Hippocampal formation (tissue), 2 donors: ENCODE measurements at regions not wholly inside any gene's neighbourhood (a gene's known extent, or its start where the extent isn't known, plus 50 kb on each side); places are given as distances from the start of the nearest gene placed in this dataset.
A peak's percentile ranks its signal among the peaks of the same experiment; 100 is the strongest.
"Not testable (repeated sequence)": the region's sequence is repeated elsewhere in the genome, so short reads cannot be mapped to it uniquely, and the experiment has no call there.

Experiments used
- DNase-seq, 2 donors: peaks; one replicate each; lab custom pipeline; 2025; lab: John Stamatoyannopoulos, UW

DNA sequence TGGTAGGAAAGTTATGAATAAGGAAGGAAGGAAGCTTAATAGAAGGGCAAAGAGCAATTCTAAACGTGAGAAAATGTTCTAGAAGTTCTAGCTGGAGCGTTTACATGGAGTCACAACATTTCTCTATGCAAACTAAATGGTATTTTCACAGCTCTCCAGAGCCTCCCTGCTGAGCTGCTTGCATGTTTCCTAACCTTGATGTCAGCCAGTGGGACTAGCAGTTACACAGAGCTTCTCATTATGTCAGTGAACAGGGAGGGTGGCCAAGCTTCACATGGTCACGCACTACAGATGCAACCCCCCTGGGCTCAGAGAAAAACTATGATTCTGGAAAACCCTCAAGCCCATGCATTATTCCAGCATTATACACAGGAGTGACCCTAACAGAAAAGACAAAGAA is 153.4 kb upstream of the CCDC150 start:
- peak; percentile 38 to 41 for DNase-seq

DNA sequence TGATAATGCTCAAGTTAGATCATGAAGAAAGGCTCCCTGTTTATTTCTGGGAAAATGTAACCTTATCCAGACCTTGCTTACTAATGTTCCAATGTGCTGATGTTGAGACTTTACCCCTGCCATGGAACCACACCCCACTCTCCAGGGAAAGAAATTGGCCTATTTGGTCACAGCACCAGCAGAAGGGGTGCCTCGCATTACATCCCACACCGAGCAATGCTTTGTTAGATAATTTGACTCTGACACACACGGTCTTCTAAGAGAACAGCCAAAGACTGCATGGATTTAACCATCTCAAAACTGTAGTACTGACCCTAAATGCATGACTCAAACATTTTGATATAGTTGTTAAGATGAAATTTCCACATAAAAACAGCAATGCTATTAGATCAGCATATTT is 152.1 kb upstream of the CCDC150 start:
- no peak for DNase-seq

GRCh38 chr2:196489371-196489770 is 150.1 kb upstream of the CCDC150 start:
- DNase-seq, result no peak

DNA sequence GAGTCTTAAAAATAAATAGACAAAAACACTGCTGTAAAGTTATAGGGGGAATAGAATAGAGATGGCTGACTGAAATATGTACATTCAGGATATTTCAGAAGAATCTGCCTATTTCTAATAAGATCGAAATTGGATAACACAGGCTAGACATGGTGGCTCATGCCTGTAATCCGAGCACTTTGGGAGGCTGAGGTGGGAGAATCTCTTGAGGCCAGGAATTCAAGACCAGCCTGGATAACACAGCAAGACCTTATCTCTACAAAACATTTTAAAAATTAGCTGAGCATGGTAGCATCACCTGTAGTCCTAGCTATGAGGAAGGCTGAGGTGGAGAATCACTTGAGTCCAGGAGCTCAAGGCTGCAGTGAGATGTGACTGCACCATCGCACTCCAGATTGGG is 146.6 kb upstream of the CCDC150 start:
- no peak for DNase-seq

- DNase-seq, result no peak
Observed at GRCh38 chr2:196498962-196499361, 140.6 kb upstream of the CCDC150 start.

DNA sequence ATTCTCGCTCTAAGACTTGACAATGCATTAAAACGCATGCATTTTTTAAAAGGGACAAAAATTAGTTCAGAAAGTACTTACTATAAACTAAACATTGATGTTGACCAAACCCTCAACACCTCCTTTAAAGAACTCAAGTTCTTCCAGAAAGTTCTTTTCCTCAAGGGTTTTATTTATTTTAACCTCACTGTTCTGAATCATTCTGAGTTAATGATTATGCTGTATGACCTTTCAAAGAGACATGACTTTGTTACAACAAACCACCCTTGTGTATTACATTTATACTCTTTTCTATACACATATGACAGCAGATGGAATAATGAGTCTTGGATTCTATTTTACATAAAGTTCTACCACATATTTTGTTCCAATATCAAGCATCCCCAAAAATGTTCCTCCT is 139.8 kb upstream of the CCDC150 start:
- no peak for DNase-seq

DNA sequence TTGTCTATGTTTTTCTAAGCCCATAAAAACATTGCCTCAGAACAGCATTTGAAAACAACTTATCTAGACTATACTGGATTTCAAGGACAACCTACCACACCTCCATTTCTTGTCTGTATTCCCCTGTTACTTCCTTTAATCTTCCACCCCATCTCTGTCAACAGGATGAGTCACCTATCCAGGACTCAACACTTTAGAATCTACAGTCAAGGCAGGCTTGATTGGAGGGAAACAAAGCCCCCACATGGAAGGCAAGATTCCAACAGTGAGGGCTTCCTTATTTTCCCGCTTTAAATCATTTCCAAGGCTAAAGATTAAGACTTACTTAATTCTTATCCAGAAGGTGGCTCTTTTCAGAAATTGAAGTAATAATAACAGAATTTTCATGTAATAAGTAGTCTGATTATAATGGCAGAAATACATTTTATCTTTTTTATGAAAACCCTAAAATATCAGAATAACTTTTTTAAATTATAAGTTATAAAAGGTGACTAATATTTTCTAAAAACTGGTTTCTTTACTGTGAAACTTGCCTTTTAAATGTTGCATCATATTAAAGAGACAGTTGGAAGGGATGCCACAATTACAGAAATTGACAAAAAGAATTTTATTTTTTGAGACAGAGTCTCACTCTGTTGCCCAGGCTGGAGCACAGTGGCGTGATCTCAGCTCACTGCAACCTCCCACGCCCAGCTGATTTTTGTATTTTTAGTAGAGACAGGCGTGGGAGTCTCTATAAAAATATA is 138.7 kb upstream of the CCDC150 start:
- no peak for DNase-seq

- DNase-seq, result no peak
Observed at GRCh38 chr2:196501836-196502235, 137.7 kb upstream of the CCDC150 start.

DNA sequence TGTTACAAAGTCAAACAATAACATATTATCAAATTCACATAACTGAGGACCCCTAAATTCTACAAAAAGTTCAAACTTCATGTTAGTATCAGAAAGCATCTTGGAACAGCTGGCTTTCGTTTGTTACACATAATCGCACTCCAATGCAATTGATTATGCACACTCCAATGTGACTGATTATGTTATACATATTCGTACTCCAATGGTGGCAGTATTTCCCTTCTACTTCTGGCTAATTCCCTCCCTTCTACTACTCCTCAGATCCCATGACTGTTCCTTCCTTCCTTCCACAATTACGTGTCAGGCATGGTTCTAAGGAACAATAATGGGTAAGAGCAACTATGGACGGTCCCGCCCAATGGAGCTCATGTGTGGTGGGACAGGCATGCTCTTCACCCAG is 137.1 kb upstream of the CCDC150 start:
- peak in 1 of 2 donors; percentile 20 for DNase-seq

DNA sequence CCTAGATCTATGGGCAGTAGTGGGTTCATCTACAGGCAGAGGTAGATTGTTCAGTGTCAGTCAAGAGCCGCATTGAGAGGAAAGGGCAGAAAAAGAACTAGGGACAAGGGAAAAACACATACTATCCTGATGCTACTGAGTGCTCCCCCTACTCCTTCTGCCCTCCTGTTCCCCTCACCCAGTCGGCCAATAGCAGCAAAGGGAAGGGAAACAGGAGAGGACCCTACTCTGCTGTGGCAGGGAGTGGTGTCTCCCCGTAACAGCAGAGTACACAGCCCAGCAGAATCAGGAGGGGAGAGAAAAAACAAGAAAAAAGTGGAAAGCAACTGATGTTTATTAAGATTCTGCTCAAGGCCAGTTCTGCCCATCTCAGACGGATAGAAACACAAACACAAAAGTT is 136.1 kb upstream of the CCDC150 start:
- no peak for DNase-seq

DNA sequence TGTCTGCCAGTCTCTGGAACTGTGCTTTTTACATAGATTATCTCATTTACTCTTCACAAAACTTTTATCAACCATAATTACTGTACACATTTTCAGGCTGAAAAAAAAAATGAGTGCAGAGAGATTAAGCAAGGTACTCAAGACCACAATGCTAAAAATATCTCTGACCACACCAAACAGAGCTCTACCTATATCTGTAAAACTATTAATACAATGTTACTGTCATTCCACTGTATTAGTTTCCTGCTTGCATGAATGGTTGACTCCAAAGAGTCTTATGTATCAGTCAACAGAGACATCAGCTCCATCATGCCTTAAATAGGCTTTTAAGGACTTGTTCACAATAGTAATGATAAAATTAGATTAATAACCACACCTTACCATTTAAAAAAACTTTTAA is 134.7 kb upstream of the CCDC150 start:
- no peak for DNase-seq

DNA sequence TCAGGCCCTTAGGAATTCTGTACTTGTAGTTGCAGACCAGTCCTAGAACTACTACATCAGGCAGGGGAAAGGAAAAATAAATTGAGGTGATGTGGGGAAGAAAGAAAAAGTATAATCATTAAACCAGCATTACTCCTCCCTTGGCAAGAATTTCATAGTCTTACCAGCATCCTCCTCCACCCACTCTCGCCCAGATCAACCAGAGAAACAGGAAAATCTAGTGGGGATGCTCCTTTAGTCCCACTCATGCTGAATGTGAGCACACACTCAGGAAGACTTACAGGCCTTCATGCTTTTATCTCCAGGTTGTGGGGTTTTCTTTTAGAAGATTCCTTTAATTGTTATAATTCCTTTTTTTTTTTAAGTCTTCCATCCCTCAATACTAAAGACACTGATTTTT is 129.3 kb upstream of the CCDC150 start:
- no peak for DNase-seq

DNA sequence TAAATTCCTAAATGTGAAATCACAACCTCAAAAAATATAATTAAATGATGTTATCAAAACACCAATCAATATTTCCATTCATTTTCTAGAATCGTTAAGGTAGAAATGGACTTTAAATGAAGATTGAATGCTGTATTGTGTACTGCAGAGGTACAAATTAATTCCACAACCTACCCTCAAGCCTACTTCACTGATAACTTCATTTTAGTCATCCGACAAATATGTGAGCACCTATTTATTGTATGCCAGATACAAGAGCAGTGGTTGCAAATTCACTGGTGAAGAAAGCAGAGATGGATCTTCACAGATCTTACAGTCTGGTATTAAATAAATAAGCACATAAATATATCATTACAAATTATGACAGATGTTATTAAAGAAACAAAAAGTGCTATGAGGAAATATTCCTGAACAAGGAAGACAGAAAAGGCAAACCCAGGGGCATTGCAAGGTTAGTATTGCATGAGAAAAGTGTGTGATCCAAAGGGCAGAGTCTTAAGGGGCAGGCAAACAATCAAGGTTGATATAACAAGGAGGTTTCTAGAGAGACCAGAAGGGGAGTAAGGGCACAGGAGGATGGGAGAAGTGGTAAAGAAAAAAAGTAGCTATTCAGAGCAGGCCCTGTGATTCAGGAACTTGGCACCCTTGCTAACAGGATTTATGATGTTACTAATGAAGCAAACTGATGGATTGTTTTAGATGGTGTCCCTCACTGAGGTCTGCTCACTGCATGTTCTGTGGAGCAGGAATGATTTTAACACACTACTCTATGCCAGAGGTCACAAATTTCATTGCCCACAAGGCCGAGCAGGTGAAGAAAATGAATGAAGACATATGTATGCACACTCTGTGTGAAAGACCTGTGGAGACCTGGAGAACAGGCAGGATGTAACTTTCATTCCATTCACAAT is 128.0 kb upstream of the CCDC150 start:
- DNase-seq, result no peak

DNA sequence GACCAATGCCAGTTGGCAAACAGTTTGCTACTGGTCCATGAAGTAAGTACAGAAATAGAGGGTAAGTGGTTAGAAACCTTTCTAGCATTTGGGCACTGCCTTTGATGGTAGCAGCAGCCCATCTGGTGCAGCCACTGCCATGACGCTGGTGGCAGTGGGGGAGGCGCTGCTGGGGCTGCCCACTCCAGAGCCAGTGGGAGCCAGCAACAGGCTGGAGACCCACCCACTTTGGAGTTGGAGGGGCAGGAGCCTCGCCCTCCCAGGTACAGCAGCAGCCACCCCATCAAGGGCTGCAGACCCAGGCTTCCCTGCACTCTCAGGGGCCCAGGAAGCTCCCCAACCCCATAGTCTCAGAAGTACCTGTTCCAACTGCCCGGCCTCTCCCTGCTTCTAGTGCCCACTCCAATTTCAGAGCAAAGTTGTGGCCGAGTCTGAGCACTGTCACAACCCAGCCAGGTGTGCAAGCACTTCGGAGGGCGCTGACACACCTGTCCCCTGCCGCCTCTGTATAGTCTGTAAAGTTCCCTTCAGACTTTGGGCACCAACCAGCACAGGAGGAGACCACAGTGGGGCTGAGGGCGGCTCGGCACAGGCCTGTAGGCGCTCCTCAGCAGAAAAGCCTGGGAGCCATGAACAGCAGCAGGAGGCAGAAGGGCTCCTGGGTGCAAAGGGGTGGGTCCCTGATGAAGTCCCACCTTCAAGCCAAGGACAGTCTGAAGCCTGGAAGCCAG is 125.6 kb upstream of the CCDC150 start:
- DNase-seq, result no peak

- no peak for DNase-seq
Observed at GRCh38 chr2:196514641-196515040, 124.9 kb upstream of the CCDC150 start.

- no peak for DNase-seq
Observed at GRCh38 chr2:196515051-196515450, 124.5 kb upstream of the CCDC150 start.

- no peak for DNase-seq
Observed at GRCh38 chr2:196515608-196516007, 123.9 kb upstream of the CCDC150 start.

GRCh38 chr2:196516564-196516963 is 123.0 kb upstream of the CCDC150 start:
- no peak for DNase-seq

DNA sequence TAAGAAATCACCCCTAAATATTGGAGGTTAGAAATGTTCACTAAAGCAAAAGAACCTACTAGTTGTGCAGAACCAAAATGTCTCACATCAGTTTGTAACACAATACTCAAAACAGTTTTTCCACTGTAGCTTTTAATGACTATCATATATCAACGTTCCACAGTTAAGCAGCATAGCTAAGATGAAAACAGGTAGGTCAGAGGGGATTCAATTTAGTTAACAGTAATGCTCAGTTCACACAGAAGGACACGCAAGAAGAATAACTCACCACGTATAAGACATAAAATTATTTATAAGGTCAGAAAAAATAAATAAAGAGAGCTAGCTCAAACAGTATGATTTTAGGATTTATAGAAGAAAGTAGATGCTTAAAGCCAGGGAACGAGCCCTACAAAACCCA is 118.9 kb upstream of the CCDC150 start:
- no peak for DNase-seq

DNA sequence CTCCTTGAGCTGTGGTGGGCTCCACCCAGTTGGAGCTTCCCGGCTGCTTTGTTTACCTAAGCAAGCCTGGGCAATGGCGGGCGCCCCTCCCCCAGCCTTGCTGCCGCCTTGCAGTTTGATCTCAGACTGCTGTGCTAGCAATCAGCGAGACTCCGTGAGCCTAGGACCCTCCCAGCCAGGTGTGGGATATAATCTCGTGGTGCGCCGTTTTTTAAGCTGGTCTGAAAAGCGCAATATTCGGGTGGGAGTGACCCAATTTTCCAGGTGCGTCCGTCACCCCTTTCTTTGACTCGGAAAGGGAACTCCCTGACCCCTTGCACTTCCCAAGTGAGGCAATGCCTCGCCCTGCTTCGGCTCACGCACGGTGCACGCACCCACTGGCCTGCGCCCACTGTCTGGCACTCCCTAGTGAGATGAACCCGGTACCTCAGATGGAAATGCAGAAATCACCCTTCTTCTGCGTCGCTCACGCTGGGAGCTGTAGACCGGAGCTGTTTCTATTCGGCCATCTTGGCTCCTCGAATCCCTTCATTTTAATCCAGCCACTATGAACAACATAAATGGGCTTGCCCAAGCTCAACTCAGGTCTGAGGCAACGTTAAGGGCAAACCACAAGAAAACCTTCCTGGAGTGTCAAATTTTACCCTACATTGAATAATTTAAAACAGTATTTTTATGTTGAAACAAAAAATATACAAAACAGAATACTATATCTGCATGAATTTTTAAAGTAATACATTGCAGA is 112.4 kb upstream of the CCDC150 start:
- not testable (repeated sequence) for DNase-seq

DNA sequence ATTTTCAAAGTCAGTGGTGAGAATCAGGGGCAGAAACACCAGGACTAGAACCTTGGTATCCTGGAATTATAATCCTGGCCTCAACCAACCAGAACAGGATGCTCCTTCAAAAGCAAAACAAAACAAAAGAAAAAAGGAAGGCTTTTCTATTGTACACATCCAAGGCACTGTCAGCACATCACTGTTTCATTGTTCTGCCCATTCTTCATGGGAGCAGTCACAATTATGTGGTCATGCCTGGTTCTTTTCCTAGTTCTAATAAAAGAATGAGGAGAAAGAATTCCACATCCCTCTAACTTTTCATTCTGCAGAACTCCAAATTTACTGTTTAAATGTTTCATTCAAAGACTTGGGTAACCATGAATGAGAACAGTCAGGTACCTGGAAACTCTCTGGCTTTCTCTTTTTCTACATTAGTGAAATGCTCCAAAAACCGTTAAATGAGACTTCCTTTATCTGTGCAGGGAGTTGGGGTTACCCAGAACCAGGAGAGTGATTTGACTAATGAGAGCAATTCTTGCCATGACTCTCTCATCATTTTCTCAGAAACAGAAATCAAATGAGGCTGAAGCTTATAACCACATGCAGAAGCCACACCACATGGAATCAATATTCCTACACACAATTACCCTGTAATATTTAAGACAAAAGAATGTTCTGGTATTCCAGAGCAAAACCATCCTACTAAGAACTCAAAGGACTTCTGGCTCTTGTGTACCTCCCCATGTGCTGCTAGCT is 110.9 kb upstream of the CCDC150 start:
- peak; percentile 14 to 47 for DNase-seq
